ENCODE measurements at regions not wholly inside any gene's neighbourhood (a gene's known extent, or its start where the extent isn't known, plus 50 kb on each side); places are given as distances from the start of the nearest gene placed in this dataset.

- H3K9me3 ChIP-seq (ENCODE audit: severe bottlenecking) = no peaks in the 10 kb centered on the region
- no peaks in the 10 kb centered on the region for H3K36me3 ChIP-seq
- TF ChIP-seq CTCF (IDR thresholded peaks at IDR 0.05; ENCODE audit: low read depth, low read length) = no peak
- H3K27ac ChIP-seq = no peak overlapping the region
- H3K4me3 ChIP-seq (ENCODE audit: low read depth, low read length) = no peak overlapping the region
- no peak for DNase-seq
- no peaks in the 10 kb centered on the region for H3K27me3 ChIP-seq (ENCODE audit: insufficient read depth, low read depth, severe bottlenecking)
Measured at GRCh38 chr1:17955302-17956285, 152.0 kb upstream of the IGSF21 start.

- no peak for TF ChIP-seq CTCF (IDR thresholded peaks at IDR 0.05; ENCODE audit: low read depth, low read length)
- Histone ChIP-seq H3K4me3 (ENCODE audit: low read depth, low read length) (no peak overlapping the region), H3K36me3 (no peaks in the 10 kb centered on the region), H3K27ac (no peak overlapping the region), H3K27me3 (ENCODE audit: insufficient read depth, low read depth, severe bottlenecking) (no peaks in the 10 kb centered on the region), H3K9me3 (ENCODE audit: severe bottlenecking) (no peaks in the 10 kb centered on the region)
- DNase-seq = no peak
Measured at GRCh38 chr1:17957588-17958267, 149.9 kb upstream of the IGSF21 start.

GRCh38 chr1:17958704-17959103 lies 148.9 kb upstream of the IGSF21 start:
- Histone ChIP-seq H3K27ac (no peak overlapping the region), H3K4me3 (ENCODE audit: low read depth, low read length) (no peak overlapping the region), H3K27me3 (ENCODE audit: insufficient read depth, low read depth, severe bottlenecking) (no peaks in the 10 kb centered on the region), H3K9me3 (ENCODE audit: severe bottlenecking) (no peaks in the 10 kb centered on the region), H3K36me3 (no peaks in the 10 kb centered on the region)
- DNase-seq = no peak
- TF ChIP-seq CTCF (IDR thresholded peaks at IDR 0.05; ENCODE audit: low read depth, low read length) = no peak

GRCh38 chr1:17963513-17963912 lies 144.1 kb upstream of the IGSF21 start:
- H3K27me3 ChIP-seq (ENCODE audit: insufficient read depth, low read depth, severe bottlenecking) = no peaks in the 10 kb centered on the region
- no peak overlapping the region for H3K4me3 ChIP-seq (ENCODE audit: low read depth, low read length)
- H3K27ac ChIP-seq = no peak overlapping the region
- no peak for DNase-seq
- H3K36me3 ChIP-seq = no peaks in the 10 kb centered on the region
- no peaks in the 10 kb centered on the region for H3K9me3 ChIP-seq (ENCODE audit: severe bottlenecking)
- TF ChIP-seq CTCF (IDR thresholded peaks at IDR 0.05; ENCODE audit: low read depth, low read length) = no peak

GRCh38 chr1:17965515-17966100 lies 142.0 kb upstream of the IGSF21 start:
- TF ChIP-seq CTCF (IDR thresholded peaks at IDR 0.05; ENCODE audit: low read depth, low read length) = no peak
- Histone ChIP-seq H3K9me3 (ENCODE audit: severe bottlenecking) (no peaks in the 10 kb centered on the region), H3K27ac (no peak overlapping the region), H3K36me3 (no peaks in the 10 kb centered on the region), H3K4me3 (ENCODE audit: low read depth, low read length) (no peak overlapping the region), H3K27me3 (ENCODE audit: insufficient read depth, low read depth, severe bottlenecking) (no peaks in the 10 kb centered on the region)
- no peak for DNase-seq
